HG02885 (cell line): ENCODE measurements at regions not wholly inside any gene's neighbourhood (a gene's known extent, or its start where the extent isn't known, plus 50 kb on each side); places are given as distances from the start of the nearest gene placed in this dataset.

Experiments
- ATAC-seq: cut with Tn5 transposase; IDR thresholded peaks from one replicate; pipeline ENCODE4 v1.9.1; 2021; ENCODE audit warnings: mild to moderate bottlenecking; ENCODE audit not compliant: unreplicated experiment, poor library complexity

GRCh38 chr6:119602215-119603178 lies 252.9 kb upstream of the MAN1A1 start:
- no peak for ATAC-seq

GRCh38 chr6:119598883-119599282 lies 249.3 kb upstream of the MAN1A1 start:
- no peak for ATAC-seq

- no peak for ATAC-seq
Measured at GRCh38 chr6:119594907-119595306, 245.3 kb upstream of the MAN1A1 start.

GRCh38 chr6:119591235-119591634 lies 241.7 kb upstream of the MAN1A1 start:
- ATAC-seq, result no peak

GRCh38 chr6:119590066-119590465 lies 240.5 kb upstream of the MAN1A1 start:
- no peak for ATAC-seq

- ATAC-seq, result no peak
Measured at GRCh38 chr6:119587537-119587936, 238.0 kb upstream of the MAN1A1 start.

DNA sequence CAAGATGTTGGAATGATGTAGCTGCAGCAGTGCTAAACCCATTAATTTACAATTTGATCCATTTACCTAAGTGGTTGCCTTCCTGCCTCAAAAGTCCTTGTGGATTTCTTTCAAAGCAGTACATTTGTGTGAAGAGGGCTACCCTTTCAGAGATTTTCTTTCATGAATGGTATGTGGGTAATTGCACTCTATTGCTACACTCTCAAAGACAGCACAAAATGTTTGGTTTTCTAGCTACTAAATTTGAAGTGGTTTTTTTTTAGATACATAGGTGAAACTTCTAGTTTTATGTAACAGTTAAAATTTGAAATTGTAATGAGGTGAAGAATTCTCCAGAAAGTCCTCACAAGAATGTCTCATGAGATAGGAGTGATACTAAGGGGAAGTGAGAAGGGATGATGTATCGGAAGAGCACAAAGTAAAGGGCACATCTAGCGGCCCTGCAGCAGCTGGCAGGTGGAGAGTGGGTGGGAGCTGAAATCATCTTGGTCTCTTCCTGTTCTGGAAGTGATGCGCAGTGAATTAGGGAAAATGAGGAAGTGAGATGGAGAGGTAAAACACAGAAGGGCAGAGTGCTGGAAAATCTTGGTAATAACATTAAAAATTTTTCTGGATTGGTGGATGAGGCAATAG lies 236.8 kb upstream of the MAN1A1 start:
- ATAC-seq, result peak; percentile 99

- no peak for ATAC-seq
Measured at GRCh38 chr6:119584088-119584487, 234.5 kb upstream of the MAN1A1 start.

- no peak for ATAC-seq
Measured at GRCh38 chr6:119581220-119581619, 231.7 kb upstream of the MAN1A1 start.

DNA sequence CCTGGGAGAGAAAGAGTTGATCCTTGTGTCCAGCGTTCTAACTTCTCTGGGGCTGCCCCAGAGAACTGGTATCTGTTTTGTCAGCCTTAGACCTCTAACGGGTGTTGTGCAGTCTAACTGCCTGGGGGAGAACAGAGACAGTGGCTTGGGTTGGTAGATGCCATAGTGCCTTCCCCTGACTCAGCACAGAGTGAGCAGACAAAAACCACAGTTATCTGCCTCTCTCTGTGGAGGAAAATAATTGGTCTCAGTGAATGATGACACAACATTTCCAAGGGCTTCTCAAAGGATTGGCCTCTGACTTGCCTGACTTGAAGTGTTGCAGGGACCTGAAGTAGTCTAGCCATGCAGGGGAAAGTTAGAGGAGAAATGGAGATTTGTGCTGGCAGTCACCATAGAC lies 226.2 kb upstream of the MAN1A1 start:
- ATAC-seq, result no peak

DNA sequence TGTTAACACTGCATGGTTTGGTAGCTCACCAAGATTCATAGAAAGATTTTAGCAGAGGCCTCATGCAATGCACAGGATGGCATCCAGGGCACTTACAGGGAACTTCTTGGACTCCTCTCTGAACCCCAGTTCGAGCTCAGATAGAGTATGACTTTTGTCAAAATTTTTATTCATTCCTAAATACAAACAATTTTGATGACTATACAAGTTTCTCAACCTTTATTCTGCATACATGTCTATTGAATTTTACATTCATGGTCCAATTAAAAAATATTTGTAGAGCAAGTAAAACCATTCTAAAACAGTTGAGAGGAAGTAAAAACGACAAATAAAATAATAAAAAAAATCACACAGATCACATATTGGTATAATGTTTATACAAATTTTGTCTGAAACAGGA lies 219.0 kb upstream of the MAN1A1 start:
- ATAC-seq, result no peak

GRCh38 chr6:119566546-119567260 lies 217.1 kb upstream of the MAN1A1 start:
- no peak for ATAC-seq

DNA sequence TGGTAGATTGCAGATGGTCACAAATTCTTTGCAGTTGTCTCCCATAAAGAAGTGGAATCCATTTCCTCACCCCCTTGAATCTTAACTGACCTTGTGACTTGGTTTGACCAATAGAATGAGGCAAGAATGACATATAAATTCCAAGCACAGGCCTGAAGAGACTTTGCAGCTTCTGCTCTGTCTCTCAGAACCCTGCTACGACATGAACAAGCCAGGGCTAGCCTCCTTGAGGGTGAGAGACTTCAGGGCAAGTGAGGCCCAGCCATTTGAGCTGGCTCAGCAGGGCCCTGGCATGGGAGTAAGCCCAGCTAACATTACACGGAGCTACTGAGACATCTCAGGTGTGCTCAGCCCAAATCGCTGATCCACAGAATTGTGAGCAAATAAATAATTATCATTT lies 216.3 kb upstream of the MAN1A1 start:
- ATAC-seq, result no peak

DNA sequence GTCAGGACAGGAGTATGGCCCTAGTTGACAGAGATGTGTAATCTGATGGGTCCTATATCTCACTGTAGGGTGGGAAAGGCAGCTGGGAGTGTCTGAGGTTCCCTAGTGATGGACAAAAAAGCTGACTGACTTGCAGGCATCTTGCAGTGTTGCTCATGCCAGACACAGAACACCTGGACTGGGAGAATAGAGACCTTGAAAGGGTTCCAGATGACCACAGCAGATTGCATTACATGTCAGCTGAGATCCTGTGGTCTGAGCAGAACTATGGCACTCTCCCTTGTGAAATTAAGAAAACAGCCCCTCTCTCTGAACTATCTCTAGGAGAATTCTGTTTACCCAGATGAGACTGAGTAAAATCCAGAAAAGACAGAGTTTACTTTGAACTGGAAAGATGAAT lies 212.6 kb upstream of the MAN1A1 start:
- no peak for ATAC-seq

GRCh38 chr6:119559586-119559985 lies 210.0 kb upstream of the MAN1A1 start:
- no peak for ATAC-seq

DNA sequence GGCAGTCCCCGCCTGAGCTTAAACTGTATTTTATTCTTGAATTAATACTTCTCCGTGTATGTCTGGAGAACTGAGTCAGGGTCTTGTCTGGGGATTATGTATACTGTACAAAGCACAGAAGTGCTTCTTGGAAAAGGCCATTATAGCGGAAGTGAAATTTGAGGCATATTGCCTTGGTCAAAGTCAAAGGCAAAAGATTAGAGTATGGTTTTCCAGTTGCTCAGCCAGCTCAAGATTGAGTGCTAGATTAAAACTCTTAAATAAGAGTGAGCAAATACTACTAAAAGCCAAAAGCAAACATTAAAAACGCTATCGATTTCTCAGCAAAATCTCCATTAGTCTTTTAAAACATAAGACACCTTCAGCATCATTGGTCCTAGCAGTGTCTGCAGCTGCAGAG lies 207.7 kb upstream of the MAN1A1 start:
- no peak for ATAC-seq

- ATAC-seq, result no peak
Measured at GRCh38 chr6:119552021-119552420, 202.5 kb upstream of the MAN1A1 start.

DNA sequence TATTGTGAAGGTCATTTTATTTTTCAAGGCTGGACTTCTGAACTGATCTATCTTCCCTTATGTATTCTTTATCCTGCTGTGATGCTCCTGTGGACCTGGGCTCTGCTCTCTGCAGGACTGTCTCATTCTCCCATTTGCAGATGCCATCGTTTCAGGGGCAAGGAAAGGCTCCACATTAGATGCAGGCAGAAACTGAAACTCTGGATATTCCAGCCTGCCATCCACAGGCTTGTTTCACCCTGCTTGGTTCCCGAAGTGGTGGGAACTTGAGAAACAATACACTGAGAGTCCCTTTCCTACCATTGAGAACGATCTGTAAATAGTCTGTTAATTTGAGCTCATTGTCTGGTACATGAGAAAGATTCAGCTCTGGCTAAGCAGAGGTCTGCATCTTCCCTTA lies 197.5 kb upstream of the MAN1A1 start:
- no peak for ATAC-seq

GRCh38 chr6:119545245-119545644 lies 195.7 kb upstream of the MAN1A1 start:
- no peak for ATAC-seq

DNA sequence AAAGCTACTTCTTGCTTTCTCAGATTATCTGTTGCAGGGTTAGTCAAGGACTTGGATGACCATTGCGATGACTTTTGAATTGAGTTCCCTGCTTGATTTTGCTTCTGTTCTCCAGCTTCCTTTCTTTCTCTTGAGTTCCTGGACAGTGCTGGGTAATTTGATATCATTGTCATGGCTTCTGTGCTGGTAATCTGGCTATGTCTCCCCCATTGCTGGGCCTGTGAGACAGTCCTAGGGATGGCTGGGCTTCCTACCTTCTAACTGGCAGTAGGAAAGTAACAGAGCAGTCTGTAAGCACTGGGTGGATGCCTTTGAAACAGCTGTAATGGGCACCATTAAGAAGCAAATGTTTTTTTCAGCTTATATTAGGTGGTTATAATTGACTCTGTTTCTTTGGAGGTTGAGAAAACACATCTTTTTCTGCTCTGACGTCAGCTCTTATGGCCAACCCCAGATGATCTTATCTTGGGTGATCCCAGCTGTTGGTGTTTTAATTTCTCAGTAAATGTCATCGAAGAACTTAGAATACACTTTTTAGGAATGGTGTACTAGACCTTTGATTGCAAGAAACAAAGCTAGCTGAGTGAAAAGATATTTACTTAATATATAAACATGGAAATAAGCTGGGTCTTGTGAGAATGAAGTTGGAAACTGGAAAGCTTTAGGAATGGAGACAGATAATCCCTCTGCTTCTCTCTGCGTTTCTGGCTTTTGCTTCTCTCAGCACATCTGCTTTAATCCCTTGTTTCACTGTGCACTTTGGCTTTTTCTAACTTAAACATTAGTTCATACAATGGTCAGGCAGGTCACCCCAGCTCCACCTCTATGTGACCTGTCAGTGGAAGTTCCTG lies 195.0 kb upstream of the MAN1A1 start:
- no peak for ATAC-seq
